ENCODE measurements at regions not wholly inside any gene's neighbourhood (a gene's known extent, or its start where the extent isn't known, plus 50 kb on each side); places are given as distances from the start of the nearest gene placed in this dataset.
A peak's percentile ranks its signal among the peaks of the same experiment; 100 is the strongest.

- H3K9me3 Mint-ChIP-seq, result no peaks in the 10 kb centered on the region
- H3K27ac ChIP-seq, result no peak overlapping the region
- H3K36me3 ChIP-seq, result no peaks in the 10 kb centered on the region
- no peaks in the 10 kb centered on the region for H3K9me3 ChIP-seq (ENCODE audit: low read depth)
- H3K9ac ChIP-seq, result no peak overlapping the region
- no peaks in the 10 kb centered on the region for H4K20me1 ChIP-seq (ENCODE audit: low read depth)
- H3K4me2 ChIP-seq, result no peak overlapping the region
- DNase-seq (ENCODE audit: low spot score), result no peak
- peaks cover 11% of the 10 kb centered on the region for H3K4me1 ChIP-seq
- H3K4me3 Mint-ChIP-seq, result no peak overlapping the region
- no peaks in the 10 kb centered on the region for H3K36me3 Mint-ChIP-seq
- no peak overlapping the region for H3K4me3 ChIP-seq
- peaks cover 3% of the 10 kb centered on the region for H3K4me1 Mint-ChIP-seq
- H2AFZ ChIP-seq (replicated peaks), result no peak overlapping the region
- H3K79me2 ChIP-seq (ENCODE audit: low read depth), result no peaks in the 10 kb centered on the region
- H3K27me3 ChIP-seq, result no peaks in the 10 kb centered on the region
- H3K27ac Mint-ChIP-seq, result no peak overlapping the region
- no peaks in the 10 kb centered on the region for H3F3A ChIP-seq (ENCODE audit: low read depth)
- no peaks in the 10 kb centered on the region for H3K27me3 Mint-ChIP-seq (ENCODE audit: insufficient read depth, low read depth)
- no peak for TF ChIP-seq EZH2 (IDR thresholded peaks at IDR 0.05)
- TF ChIP-seq CTCF (IDR thresholded peaks at IDR 0.05), result no peak
- no peak for TF ChIP-seq EZH2phosphoT487 (IDR thresholded peaks at IDR 0.05)
Measured at GRCh38 chr18:56545464-56545863, 92.9 kb downstream of the TXNL1 start.

DNA sequence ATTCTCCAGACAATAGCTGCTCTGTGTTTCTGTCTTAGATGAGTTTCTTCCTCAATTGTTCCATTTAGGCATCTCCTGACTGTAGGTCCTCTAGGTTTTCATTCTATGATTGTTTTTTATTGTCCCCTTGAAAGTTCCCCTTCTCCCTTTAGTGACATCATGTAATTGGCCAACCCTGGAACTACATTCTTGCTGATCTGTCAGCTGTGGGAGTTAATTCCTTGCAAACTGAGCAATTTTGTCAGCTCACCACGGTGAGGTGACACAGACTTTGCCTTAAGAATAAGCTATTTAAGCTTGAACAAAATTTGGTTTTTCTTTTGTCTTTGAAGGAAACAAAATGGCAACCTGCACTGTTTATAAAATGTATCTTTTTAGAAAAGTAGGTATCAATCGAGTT, 95.9 kb downstream of the TXNL1 start:
- peaks cover 11% of the 10 kb centered on the region for H3K4me1 ChIP-seq
- H3K4me2 ChIP-seq, result no peak overlapping the region
- no peak overlapping the region for H2AFZ ChIP-seq (replicated peaks)
- H3K9ac ChIP-seq, result no peak overlapping the region
- H4K20me1 ChIP-seq (ENCODE audit: low read depth), result no peaks in the 10 kb centered on the region
- no peak overlapping the region for H3K4me3 ChIP-seq
- H3K27ac ChIP-seq, result no peak overlapping the region
- no peaks in the 10 kb centered on the region for H3K36me3 ChIP-seq
- no peak overlapping the region for H3K27ac Mint-ChIP-seq
- no peaks in the 10 kb centered on the region for H3K79me2 ChIP-seq (ENCODE audit: low read depth)
- TF ChIP-seq EZH2 (IDR thresholded peaks at IDR 0.05) (no peak), CTCF (IDR thresholded peaks at IDR 0.05) (no peak), EZH2phosphoT487 (IDR thresholded peaks at IDR 0.05) (no peak)
- H3K4me3 Mint-ChIP-seq, result no peak overlapping the region
- H3K4me1 Mint-ChIP-seq, result peaks cover 3% of the 10 kb centered on the region
- H3K27me3 ChIP-seq, result no peaks in the 10 kb centered on the region
- H3K27me3 Mint-ChIP-seq (ENCODE audit: insufficient read depth, low read depth), result no peaks in the 10 kb centered on the region
- no peak for DNase-seq (ENCODE audit: low spot score)
- no peaks in the 10 kb centered on the region for H3K36me3 Mint-ChIP-seq
- H3K9me3 Mint-ChIP-seq, result no peaks in the 10 kb centered on the region
- no peaks in the 10 kb centered on the region for H3F3A ChIP-seq (ENCODE audit: low read depth)
- H3K9me3 ChIP-seq (ENCODE audit: low read depth), result no peaks in the 10 kb centered on the region

DNA sequence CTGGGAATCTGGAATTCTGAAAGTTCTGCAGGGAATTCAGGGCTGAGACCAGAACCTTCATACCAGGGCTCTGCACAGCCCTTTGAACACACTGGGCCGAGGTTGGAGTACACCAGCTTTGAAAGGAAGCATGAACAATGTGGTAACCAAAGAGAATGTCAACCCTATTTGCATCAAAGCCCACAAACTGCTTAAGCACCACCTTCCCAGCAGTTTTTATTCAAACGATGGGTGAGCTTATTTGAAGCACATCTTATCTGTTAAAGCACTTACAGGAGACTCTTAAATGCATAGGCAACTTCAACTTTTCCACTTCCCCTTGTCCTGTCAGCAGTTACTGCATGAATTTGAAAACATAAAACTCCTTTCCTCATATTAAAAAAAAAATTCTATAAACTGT, 96.6 kb downstream of the TXNL1 start:
- H3K4me2 ChIP-seq, result peak overlapping the region; percentile 29
- peak overlapping the region; percentile 94 for H2AFZ ChIP-seq (replicated peaks)
- Mint-ChIP-seq H3K27me3 (ENCODE audit: insufficient read depth, low read depth) (no peaks in the 10 kb centered on the region), H3K27ac (no peak overlapping the region), H3K4me1 (peaks cover 3% of the 10 kb centered on the region), H3K9me3 (no peaks in the 10 kb centered on the region), H3K36me3 (no peaks in the 10 kb centered on the region), H3K4me3 (no peak overlapping the region)
- no peaks in the 10 kb centered on the region for H3K27me3 ChIP-seq
- no peak overlapping the region for H3K27ac ChIP-seq
- peak; percentile 18 for DNase-seq (ENCODE audit: low spot score)
- H3K4me3 ChIP-seq, result no peak overlapping the region
- peaks cover 11% of the 10 kb centered on the region for H3K4me1 ChIP-seq
- TF ChIP-seq EZH2phosphoT487 (IDR thresholded peaks at IDR 0.05), result no peak
- no peak for TF ChIP-seq EZH2 (IDR thresholded peaks at IDR 0.05)
- no peak for TF ChIP-seq CTCF (IDR thresholded peaks at IDR 0.05)
- H3K9me3 ChIP-seq (ENCODE audit: low read depth), result no peaks in the 10 kb centered on the region
- no peak overlapping the region for H3K9ac ChIP-seq
- H4K20me1 ChIP-seq (ENCODE audit: low read depth), result no peaks in the 10 kb centered on the region
- no peaks in the 10 kb centered on the region for H3K36me3 ChIP-seq
- no peaks in the 10 kb centered on the region for H3K79me2 ChIP-seq (ENCODE audit: low read depth)
- H3F3A ChIP-seq (ENCODE audit: low read depth), result no peaks in the 10 kb centered on the region
